GM23248 (cell line): ENCODE measurements at regions not wholly inside any gene's neighbourhood (a gene's known extent, or its start where the extent isn't known, plus 50 kb on each side); places are given as distances from the start of the nearest gene placed in this dataset.
A peak's percentile ranks its signal among the peaks of the same experiment; 100 is the strongest.

ENCODE experiments used
- DNase-seq: peaks from one replicate; pipeline ENCODE4 v3.0.0-alpha.2; 2015
- H2AFZ ChIP-seq: fragments of 200-600 bp; sonication (generic); 2 replicates; pipeline ENCODE4 v1.6.1; 2016; ENCODE audit warnings: antibody characterized with exemption
- H3F3A ChIP-seq: fragments of 200-600 bp; sonication (generic); 2 replicates; pipeline ENCODE4 v1.6.1; 2016; ENCODE audit warnings: mild to moderate bottlenecking, antibody characterized with exemption, mixed run types; ENCODE audit not compliant: insufficient read depth
- H3K27ac ChIP-seq: fragments of 200-600 bp; sonication (generic); 2 replicates; pipeline ENCODE4 v1.5.1; 2016; ENCODE audit warnings: mild to moderate bottlenecking
- H3K27me3 ChIP-seq: fragments of 200-600 bp; sonication (generic); replicated peaks from 2 replicates; pipeline ENCODE4 v1.6.1; 2016; ENCODE audit warnings: mild to moderate bottlenecking; ENCODE audit not compliant: insufficient read depth
- H3K36me3 ChIP-seq: fragments of 200-600 bp; sonication (generic); 2 replicates; pipeline ENCODE4 v1.6.1; 2016; ENCODE audit warnings: low read depth, mild to moderate bottlenecking
- H3K4me1 ChIP-seq: fragments of 200-600 bp; sonication (generic); 2 replicates; pipeline ENCODE4 v1.6.1; 2016; ENCODE audit warnings: mild to moderate bottlenecking; ENCODE audit not compliant: insufficient read depth
- H3K4me2 ChIP-seq: fragments of 200-600 bp; sonication (generic); one replicate; pipeline ENCODE4 v1.6.1; 2016; ENCODE audit warnings: mild to moderate bottlenecking; ENCODE audit not compliant: unreplicated experiment
- H3K4me3 ChIP-seq: fragments of 200-600 bp; sonication (generic); 2 replicates; pipeline ENCODE4 v1.5.1; 2016; ENCODE audit warnings: mild to moderate bottlenecking
- H3K79me2 ChIP-seq: fragments of 200-600 bp; sonication (generic); 2 replicates; pipeline ENCODE4 v1.6.1; 2016; ENCODE audit warnings: mild to moderate bottlenecking; ENCODE audit not compliant: insufficient read depth
- H3K9ac ChIP-seq: fragments of 200-600 bp; sonication (generic); 2 replicates; pipeline ENCODE4 v1.6.1; 2016; ENCODE audit warnings: mild to moderate bottlenecking
- H3K9me2 ChIP-seq: fragments of 200-600 bp; sonication (generic); 2 replicates; pipeline ENCODE4 v1.6.1; 2016; ENCODE audit warnings: mixed run types, mild to moderate bottlenecking, moderate library complexity; ENCODE audit not compliant: insufficient read depth
- H3K9me3 ChIP-seq: fragments of 200-600 bp; sonication (generic); one replicate; pipeline ENCODE4 v1.6.1; 2017; ENCODE audit warnings: low read depth
- H4K20me1 ChIP-seq: fragments of 200-600 bp; sonication (generic); 2 replicates; pipeline ENCODE4 v1.6.0; 2016; ENCODE audit not compliant: insufficient read depth
- EZH2 ChIP-seq: fragments of 200-600 bp; sonication (generic); IDR thresholded peaks from 2 replicates; pipeline ENCODE4 v1.6.1; 2018; ENCODE audit warnings: antibody characterized with exemption, mild to moderate bottlenecking; ENCODE audit not compliant: insufficient read depth, poor library complexity, severe bottlenecking
- EZH2phosphoT487 ChIP-seq: fragments of 200-600 bp; sonication (generic); IDR thresholded peaks from 2 replicates; pipeline ENCODE4 v1.6.1; 2018; ENCODE audit warnings: antibody characterized with exemption, moderate library complexity, mild to moderate bottlenecking, low read depth; ENCODE audit not compliant: insufficient read depth
- WGBS, 2 experiments: methylation state at CpG; one replicate each; pipeline ENCODE4 v1.1.6; 2015 to 2017; ENCODE audit warnings: low lambda C conversion rate in 2 of 2, low coverage in 1 of 2; ENCODE audit errors: missing lambda C conversion rate in 2 of 2; 5-methylcytosine and 5-hydroxymethylcytosine counted together
- in situ Hi-C: fragments of 300-500 bp; cut with MboI; formaldehyde crosslinking; loops from 2 replicates; pipeline ENCODE4 v1.15.0; 2020

DNA sequence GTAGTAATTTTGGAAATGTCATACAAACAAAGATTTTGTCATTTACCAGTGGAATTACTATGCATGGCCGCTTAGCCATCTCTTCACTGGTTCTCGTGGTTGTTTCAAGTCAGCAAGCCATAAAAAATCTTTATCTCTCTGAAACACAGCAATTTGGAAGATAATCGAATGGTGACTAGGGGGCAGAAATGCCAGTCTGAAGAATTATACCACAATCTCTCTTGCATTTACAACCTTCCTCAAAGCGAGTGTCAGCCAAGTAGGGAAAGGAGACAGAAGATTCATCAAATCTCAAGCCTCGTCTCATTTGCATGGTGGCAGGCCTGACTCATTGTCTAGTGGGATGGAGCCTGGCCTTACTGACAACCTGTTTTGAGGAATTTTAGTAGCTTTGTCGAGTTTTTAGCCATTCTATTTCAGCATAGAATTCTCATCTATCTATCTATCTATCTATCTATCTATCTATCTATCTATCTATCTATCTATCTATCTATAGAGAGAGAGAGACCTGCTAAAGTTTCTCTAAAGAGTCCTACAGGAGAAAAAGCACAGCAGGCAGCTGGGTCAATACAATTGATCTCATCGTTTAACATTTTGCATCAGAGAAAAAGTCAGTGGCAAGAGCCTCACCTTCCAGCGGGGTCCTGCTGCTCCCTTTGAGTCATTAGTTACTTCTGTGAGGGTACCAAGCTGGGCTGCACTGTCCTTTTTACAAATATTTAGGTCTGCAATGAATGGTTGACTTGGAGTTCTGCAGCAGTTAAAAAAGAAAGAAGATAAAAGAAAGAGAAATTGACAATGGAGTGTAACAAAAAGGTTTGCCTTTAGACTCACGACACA lies 572.8 kb downstream of the TFAP2A start:
- DNase-seq = no peak
- Histone ChIP-seq H3K4me2 (no peak overlapping the region), H3K4me1 (no peaks in the 10 kb centered on the region), H3K9ac (no peak overlapping the region), H3K27me3 (no peaks in the 10 kb centered on the region), H3K9me3 (no peaks in the 10 kb centered on the region), H3K27ac (no peak overlapping the region), H3K79me2 (no peaks in the 10 kb centered on the region), H3K4me3 (no peak overlapping the region), H3F3A (no peaks in the 10 kb centered on the region), H2AFZ (no peak overlapping the region), H4K20me1 (no peaks in the 10 kb centered on the region), H3K36me3 (no peaks in the 10 kb centered on the region), H3K9me2 (no peaks in the 10 kb centered on the region)
- 36 to 38% methylated on average over 9 of the region's 9 CpGs for WGBS, 2 experiments
- in situ Hi-C loops = no loop called here
- no peak for TF ChIP-seq EZH2phosphoT487
- no peak for TF ChIP-seq EZH2

DNA sequence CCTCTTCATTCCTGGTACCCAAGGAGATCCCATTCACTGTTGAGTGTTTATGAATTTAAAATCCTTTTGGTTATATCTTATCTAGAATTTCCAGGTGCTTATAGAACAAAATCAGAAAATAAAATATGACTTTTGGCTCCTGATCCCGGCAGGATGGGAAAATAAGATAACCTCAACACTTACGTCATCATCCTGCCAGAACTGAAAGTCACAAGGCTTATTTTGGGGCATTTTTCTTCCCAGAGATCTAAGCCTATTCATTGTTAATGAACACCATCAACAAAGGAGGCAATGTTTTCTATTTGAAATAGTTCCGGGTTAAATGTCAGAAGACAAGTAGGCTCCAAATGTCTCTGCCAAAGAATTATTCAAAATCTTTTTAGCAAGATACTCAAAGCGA lies 580.6 kb downstream of the TFAP2A start:
- H3K4me3 ChIP-seq = no peak overlapping the region
- 56 to 57% methylated on average over 4 of the region's 4 CpGs for WGBS, 2 experiments
- no peak for DNase-seq

DNA sequence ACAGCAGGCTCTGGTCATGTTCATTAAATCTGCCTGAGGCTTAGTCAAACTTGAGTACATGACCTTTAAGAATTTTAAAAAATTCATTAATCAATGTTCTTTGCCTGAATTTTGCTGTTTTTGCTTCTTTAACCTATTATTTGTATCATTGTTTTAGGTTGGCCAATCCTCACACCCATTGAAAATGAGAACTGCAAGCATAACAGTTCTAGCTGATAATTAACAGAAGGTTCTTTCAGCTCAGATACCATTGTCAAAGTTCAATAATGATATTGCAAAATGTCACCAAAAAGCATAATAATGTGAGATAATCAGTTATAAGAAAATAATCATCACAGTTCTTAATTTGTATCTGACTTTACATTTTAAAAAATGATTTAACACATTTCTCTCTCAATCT lies 583.1 kb downstream of the TFAP2A start:
- in situ Hi-C loops = no loop called here
- no peak for TF ChIP-seq EZH2
- no peak for TF ChIP-seq EZH2phosphoT487
- H3K9ac ChIP-seq = no peak overlapping the region
- no peaks in the 10 kb centered on the region for H3K9me3 ChIP-seq
- H2AFZ ChIP-seq = no peak overlapping the region
- no peaks in the 10 kb centered on the region for H3K27me3 ChIP-seq
- no peak overlapping the region for H3K4me3 ChIP-seq
- H3K4me2 ChIP-seq = no peak overlapping the region
- no peaks in the 10 kb centered on the region for H3K79me2 ChIP-seq
- H3F3A ChIP-seq = no peaks in the 10 kb centered on the region
- no peaks in the 10 kb centered on the region for H3K36me3 ChIP-seq
- H3K27ac ChIP-seq = no peak overlapping the region
- H4K20me1 ChIP-seq = no peaks in the 10 kb centered on the region
- no peak for DNase-seq
- no peaks in the 10 kb centered on the region for H3K4me1 ChIP-seq
- no peaks in the 10 kb centered on the region for H3K9me2 ChIP-seq

More for the DNA sequence above, 580.6 kb downstream of the TFAP2A start:
- in situ Hi-C loops = no loop called here
- Histone ChIP-seq H3K27me3 (no peaks in the 10 kb centered on the region), H2AFZ (no peak overlapping the region), H4K20me1 (no peaks in the 10 kb centered on the region), H3K4me1 (no peaks in the 10 kb centered on the region), H3K36me3 (no peaks in the 10 kb centered on the region), H3K4me2 (no peak overlapping the region), H3K79me2 (no peaks in the 10 kb centered on the region), H3K27ac (no peak overlapping the region), H3K9me2 (no peaks in the 10 kb centered on the region), H3F3A (no peaks in the 10 kb centered on the region), H3K9ac (no peak overlapping the region), H3K9me3 (no peaks in the 10 kb centered on the region)
- TF ChIP-seq EZH2phosphoT487 = no peak
- no peak for TF ChIP-seq EZH2

DNA sequence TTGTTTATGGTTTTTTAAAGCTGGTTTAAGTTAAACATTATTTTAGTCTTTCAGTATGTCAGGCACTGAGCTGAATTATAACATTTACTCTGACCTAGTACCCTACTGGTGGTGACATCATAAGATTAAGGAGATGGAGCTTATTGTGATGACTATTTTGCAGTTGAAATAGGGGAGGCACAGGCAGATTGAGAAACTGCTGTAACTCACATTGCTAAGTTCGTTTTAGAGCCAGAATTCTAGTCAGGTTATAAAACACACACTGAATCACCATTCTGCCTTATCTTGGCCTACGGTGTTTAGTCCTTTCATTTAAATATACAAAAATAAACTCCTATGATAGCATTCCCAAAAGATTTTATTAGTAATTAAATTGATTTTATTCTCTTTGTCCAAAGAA lies 584.1 kb downstream of the TFAP2A start:
- TF ChIP-seq EZH2 (no peak), EZH2phosphoT487 (no peak)
- no peak overlapping the region for H3K27ac ChIP-seq
- H3K4me2 ChIP-seq = no peak overlapping the region
- no peaks in the 10 kb centered on the region for H3F3A ChIP-seq
- peaks cover 5% of the 10 kb centered on the region for H3K4me1 ChIP-seq
- in situ Hi-C loops = no loop called here
- no peak overlapping the region for H3K9ac ChIP-seq
- no peak overlapping the region for H3K4me3 ChIP-seq
- 22 to 26% methylated on average over 2 of the region's 2 CpGs for WGBS, 2 experiments
- peak; percentile 49 for DNase-seq
- H3K79me2 ChIP-seq = no peaks in the 10 kb centered on the region
- no peaks in the 10 kb centered on the region for H3K9me2 ChIP-seq
- H3K36me3 ChIP-seq = no peaks in the 10 kb centered on the region
- H4K20me1 ChIP-seq = no peaks in the 10 kb centered on the region
- H3K27me3 ChIP-seq = no peaks in the 10 kb centered on the region
- no peaks in the 10 kb centered on the region for H3K9me3 ChIP-seq
- peak overlapping the region; percentile 22; the same call in 1 of the 2 replicates for H2AFZ ChIP-seq
